ENCODE measurements at regions not wholly inside any gene's neighbourhood (a gene's known extent, or its start where the extent isn't known, plus 50 kb on each side); places are given as distances from the start of the nearest gene placed in this dataset.

DNA sequence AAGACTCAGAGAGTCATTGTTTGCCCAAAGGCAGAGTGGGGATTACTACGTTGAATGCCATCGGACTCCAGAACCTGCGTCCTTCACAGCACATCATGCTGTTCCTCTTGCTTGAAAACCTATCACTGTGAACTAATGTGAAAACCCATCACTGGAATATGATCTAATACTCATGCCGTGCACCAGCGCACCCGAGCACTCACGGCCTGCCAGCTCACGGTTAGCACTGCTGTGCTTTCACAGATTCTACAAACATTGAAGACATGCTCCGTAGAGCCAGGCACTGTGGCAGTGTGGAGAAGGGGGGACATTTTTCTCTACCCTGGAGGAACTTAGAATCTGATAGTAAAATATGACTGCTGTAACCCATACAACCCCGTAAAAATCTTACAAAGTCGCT lies 350.4 kb downstream of the C16orf95 start:
- TF ChIP-seq, protein P1, sequence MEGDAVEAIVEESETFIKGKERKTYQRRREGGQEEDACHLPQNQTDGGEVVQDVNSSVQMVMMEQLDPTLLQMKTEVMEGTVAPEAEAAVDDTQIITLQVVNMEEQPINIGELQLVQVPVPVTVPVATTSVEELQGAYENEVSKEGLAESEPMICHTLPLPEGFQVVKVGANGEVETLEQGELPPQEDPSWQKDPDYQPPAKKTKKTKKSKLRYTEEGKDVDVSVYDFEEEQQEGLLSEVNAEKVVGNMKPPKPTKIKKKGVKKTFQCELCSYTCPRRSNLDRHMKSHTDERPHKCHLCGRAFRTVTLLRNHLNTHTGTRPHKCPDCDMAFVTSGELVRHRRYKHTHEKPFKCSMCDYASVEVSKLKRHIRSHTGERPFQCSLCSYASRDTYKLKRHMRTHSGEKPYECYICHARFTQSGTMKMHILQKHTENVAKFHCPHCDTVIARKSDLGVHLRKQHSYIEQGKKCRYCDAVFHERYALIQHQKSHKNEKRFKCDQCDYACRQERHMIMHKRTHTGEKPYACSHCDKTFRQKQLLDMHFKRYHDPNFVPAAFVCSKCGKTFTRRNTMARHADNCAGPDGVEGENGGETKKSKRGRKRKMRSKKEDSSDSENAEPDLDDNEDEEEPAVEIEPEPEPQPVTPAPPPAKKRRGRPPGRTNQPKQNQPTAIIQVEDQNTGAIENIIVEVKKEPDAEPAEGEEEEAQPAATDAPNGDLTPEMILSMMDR (IDR thresholded peaks at IDR 0.05): no peak
- no peak for TF ChIP-seq POLR2AphosphoS5 (IDR thresholded peaks at IDR 0.05; ENCODE audit: insufficient read depth in 1 of 2, low read depth in 1 of 2)
- no peak for TF ChIP-seq POLR2A (IDR thresholded peaks at IDR 0.05)
- H3K9me3 ChIP-seq: no peaks in the 10 kb centered on the region
- H3K4me3 ChIP-seq: no peak overlapping the region
- no peaks in the 10 kb centered on the region for H3K4me1 ChIP-seq
- no peaks in the 10 kb centered on the region for H3K36me3 ChIP-seq
- DNase-seq (ENCODE audit: extremely low spot score in 2 of 2): no peak
- H3K27ac ChIP-seq: no peak overlapping the region
- no peaks in the 10 kb centered on the region for H3K27me3 ChIP-seq
- intact Hi-C loops (cut with DNase I): no loop called here

DNA sequence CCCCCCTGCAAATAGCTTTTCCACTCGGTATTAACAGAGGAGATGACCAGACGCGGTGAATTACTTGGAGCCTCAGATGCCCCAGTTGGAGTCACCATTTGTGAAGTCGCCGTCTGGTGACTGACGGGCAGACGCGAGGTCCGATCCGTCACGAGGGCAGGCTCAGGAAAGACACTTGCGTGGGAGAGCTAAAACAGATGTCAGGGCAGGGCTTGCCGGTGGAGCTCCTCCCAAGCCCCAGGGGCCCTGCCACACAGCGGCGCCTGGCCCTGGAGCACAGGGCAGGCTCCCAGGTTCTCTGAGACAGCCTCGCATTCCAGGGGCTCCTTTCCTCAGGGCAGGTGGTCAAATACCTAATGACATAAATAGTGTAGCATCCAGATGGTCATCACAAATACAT lies 348.3 kb downstream of the C16orf95 start:
- Histone ChIP-seq H3K27ac (no peak overlapping the region), H3K4me3 (no peak overlapping the region), H3K4me1 (no peaks in the 10 kb centered on the region), H3K27me3 (no peaks in the 10 kb centered on the region), H3K36me3 (no peaks in the 10 kb centered on the region), H3K9me3 (no peaks in the 10 kb centered on the region)
- TF ChIP-seq, protein P1 (IDR thresholded peaks at IDR 0.05): no peak
- TF ChIP-seq POLR2A (IDR thresholded peaks at IDR 0.05) (no peak), POLR2AphosphoS5 (IDR thresholded peaks at IDR 0.05; ENCODE audit: insufficient read depth in 1 of 2, low read depth in 1 of 2) (no peak)
- no peak for DNase-seq (ENCODE audit: extremely low spot score in 2 of 2)
- intact Hi-C loops (cut with DNase I): no loop called here

DNA sequence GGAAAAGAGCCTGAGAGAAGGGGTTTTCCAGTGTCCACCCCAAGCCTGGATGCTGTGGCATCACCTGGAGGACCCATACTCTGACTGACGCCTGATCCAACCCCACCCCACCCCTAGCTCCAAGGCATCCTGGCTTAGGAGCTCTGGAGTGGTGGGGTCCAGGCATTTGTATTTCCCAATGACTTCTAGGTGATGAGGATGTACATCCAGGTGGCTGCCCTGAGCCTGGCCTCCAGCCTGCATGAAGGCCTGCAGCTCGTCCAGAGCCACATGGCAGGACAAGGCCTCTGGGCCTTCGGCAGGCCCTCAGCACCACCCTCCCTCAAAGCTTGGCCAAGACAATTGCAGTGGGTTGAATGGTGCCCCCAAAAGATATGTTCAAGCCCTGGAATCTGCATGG lies 347.5 kb downstream of the C16orf95 start:
- intact Hi-C loops (cut with DNase I): no loop called here
- Histone ChIP-seq H3K4me3 (no peak overlapping the region), H3K27ac (no peak overlapping the region), H3K36me3 (no peaks in the 10 kb centered on the region), H3K27me3 (no peaks in the 10 kb centered on the region), H3K9me3 (no peaks in the 10 kb centered on the region), H3K4me1 (no peaks in the 10 kb centered on the region)
- TF ChIP-seq, protein P1 (IDR thresholded peaks at IDR 0.05): no peak
- no peak for TF ChIP-seq POLR2AphosphoS5 (IDR thresholded peaks at IDR 0.05; ENCODE audit: insufficient read depth in 1 of 2, low read depth in 1 of 2)
- TF ChIP-seq POLR2A (IDR thresholded peaks at IDR 0.05): no peak
- DNase-seq (ENCODE audit: extremely low spot score in 2 of 2): no peak

DNA sequence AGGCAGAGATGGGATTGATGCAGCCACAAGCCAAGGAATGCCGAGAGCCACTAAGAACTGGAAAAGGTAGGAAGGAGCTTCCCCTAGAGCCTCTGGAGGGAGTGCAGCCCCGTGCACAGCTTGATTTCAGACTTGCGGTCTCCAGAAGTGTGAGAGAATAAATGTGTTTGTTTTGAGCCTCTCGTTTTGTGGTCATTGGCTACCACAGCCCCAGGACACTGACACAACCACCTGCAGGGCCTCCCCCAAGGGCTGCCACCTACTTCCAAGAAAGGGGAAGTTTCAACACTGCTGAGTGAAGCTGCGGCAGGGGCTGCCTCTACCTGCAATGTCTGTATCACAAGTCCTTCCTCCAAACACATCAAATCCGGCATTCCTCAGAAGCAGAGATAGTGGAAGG lies 346.9 kb downstream of the C16orf95 start:
- TF ChIP-seq POLR2AphosphoS5 (IDR thresholded peaks at IDR 0.05; ENCODE audit: insufficient read depth in 1 of 2, low read depth in 1 of 2) (no peak), POLR2A (IDR thresholded peaks at IDR 0.05) (no peak)
- TF ChIP-seq, protein P1 (IDR thresholded peaks at IDR 0.05): no peak
- no peaks in the 10 kb centered on the region for H3K36me3 ChIP-seq
- no peak for DNase-seq (ENCODE audit: extremely low spot score in 2 of 2)
- H3K4me3 ChIP-seq: no peak overlapping the region
- H3K9me3 ChIP-seq: no peaks in the 10 kb centered on the region
- H3K27ac ChIP-seq: no peak overlapping the region
- H3K4me1 ChIP-seq: no peaks in the 10 kb centered on the region
- intact Hi-C loops (cut with DNase I): no loop called here
- H3K27me3 ChIP-seq: no peaks in the 10 kb centered on the region

DNA sequence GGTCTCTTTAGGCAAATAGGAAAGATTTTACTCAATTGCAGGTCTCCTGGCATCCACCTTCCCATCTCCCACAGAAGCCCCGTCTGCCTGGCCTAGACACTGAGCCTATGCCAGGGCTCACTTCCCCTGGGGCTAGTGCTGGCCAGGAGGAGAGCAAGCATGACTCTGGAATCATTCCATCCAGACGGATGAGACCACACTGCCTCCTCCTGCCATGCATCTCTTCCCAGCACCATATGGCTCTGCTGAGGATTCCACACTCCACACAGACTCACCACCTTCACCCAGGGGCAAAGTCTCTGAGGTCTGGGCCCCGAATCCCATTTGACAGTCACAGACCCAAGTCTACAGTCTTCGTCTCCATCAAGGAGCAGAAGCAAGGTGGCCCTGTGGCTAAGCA lies 346.5 kb downstream of the C16orf95 start:
- no peaks in the 10 kb centered on the region for H3K9me3 ChIP-seq
- no peaks in the 10 kb centered on the region for H3K27me3 ChIP-seq
- H3K27ac ChIP-seq: no peak overlapping the region
- no peak for DNase-seq (ENCODE audit: extremely low spot score in 2 of 2)
- no peaks in the 10 kb centered on the region for H3K4me1 ChIP-seq
- H3K4me3 ChIP-seq: no peak overlapping the region
- intact Hi-C loops (cut with DNase I): no loop called here
- TF ChIP-seq, protein P1 (IDR thresholded peaks at IDR 0.05): no peak
- TF ChIP-seq POLR2AphosphoS5 (IDR thresholded peaks at IDR 0.05; ENCODE audit: insufficient read depth in 1 of 2, low read depth in 1 of 2): no peak
- no peak for TF ChIP-seq POLR2A (IDR thresholded peaks at IDR 0.05)
- no peaks in the 10 kb centered on the region for H3K36me3 ChIP-seq

Data from vagina (tissue), 2 donors.